GM18511 (cell line): ENCODE measurements at regions not wholly inside any gene's neighbourhood (a gene's known extent, or its start where the extent isn't known, plus 50 kb on each side); places are given as distances from the start of the nearest gene placed in this dataset.
"Not testable (repeated sequence)": the region's sequence is repeated elsewhere in the genome, so short reads cannot be mapped to it uniquely, and the experiment has no call there.

Source experiments
- ATAC-seq: cut with Tn5 transposase; IDR thresholded peaks from one replicate; pipeline ENCODE4 v1.9.1; 2021; ENCODE audit warnings: mild to moderate bottlenecking, moderate library complexity; ENCODE audit not compliant: unreplicated experiment

DNA sequence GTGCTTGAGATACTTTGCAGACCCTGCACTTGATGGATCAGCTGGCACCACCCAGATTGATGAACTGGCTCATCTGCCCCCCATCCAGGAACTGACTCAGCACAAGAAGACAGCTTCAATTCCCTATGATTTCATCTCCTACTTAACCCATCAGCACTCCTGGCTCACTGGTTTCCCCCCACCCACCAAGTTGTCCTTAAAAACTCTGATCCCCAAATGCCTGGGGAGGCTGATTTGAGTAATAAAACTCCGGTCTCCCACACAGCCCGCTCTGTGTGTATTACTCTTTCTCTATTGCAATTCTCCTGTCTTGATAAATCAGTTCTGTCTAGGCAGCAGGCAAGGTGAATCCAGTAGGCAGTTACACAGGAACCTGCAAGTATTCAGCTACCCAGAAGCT is 102.1 kb upstream of the TMTC4 start:
- not testable (repeated sequence) for ATAC-seq

- no peak for ATAC-seq
Measured at GRCh38 chr13:100773923-100774663, 99.5 kb upstream of the TMTC4 start.

GRCh38 chr13:100773429-100773828 is 98.8 kb upstream of the TMTC4 start:
- ATAC-seq = no peak

- no peak for ATAC-seq
Measured at GRCh38 chr13:100767192-100767591, 92.6 kb upstream of the TMTC4 start.

DNA sequence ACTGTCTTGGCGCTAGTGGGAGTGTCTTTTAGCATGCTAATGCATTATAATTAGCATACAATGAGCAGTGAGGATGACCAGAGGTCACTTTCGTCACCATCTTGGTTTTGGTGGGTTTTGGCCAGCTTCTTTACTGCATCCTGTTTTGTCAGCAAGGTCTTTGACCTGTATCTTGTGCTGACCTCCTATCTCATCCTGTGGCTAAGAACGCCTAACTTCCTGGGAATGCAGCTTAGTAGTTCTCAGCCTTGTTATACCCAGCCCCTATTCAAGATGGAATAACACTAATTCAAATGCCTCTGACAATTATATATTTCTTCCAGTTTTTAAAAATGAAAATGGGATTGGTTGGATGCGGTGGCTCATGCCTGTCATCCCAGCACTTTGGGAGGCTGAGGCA is 92.0 kb upstream of the TMTC4 start:
- ATAC-seq = not testable (repeated sequence)

GRCh38 chr13:100764937-100765336 is 90.3 kb upstream of the TMTC4 start:
- ATAC-seq = no peak

GRCh38 chr13:100762126-100762525 is 87.5 kb upstream of the TMTC4 start:
- not testable (repeated sequence) for ATAC-seq

- ATAC-seq = no peak
Measured at GRCh38 chr13:100755891-100756290, 81.3 kb upstream of the TMTC4 start.

DNA sequence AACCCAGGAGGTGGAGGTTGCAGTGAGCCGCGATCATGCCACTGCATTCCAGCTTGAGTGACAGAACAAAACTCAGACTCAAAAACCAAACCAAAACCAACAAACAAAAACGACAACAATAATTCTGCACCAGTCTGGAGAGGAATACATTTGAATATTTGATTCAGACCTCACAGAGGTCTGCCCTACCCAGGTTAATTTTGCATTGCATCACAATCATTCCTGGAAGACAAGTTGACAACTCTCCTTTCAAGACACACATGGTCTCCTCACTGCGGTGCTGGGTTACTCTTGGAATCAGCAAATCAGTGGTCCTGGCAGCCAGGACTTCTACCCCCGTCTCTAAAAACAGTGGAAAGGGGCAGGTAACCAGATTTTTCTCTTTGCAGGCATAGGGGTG is 79.9 kb upstream of the TMTC4 start:
- ATAC-seq = no peak

DNA sequence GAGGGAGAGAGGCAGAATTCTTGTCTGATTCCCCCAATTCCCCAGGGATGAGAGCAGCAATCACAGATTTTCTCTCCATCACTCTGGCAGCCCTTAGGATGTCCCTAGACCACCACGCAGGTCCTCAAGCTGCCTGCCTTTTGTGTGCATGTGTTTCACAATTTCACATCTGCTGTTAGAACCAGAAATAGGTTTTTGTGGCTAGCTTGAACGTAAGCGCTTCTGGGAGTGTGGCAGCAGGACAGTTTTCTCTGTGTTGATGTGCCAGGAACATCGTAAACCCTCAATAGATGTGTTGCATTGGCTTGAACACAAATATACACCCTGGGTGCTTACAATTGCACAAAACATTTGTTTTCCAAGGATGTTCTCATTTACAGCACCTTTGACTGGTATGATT is 78.8 kb upstream of the TMTC4 start:
- ATAC-seq = no peak

GRCh38 chr13:100751826-100752225 is 77.2 kb upstream of the TMTC4 start:
- ATAC-seq = no peak

DNA sequence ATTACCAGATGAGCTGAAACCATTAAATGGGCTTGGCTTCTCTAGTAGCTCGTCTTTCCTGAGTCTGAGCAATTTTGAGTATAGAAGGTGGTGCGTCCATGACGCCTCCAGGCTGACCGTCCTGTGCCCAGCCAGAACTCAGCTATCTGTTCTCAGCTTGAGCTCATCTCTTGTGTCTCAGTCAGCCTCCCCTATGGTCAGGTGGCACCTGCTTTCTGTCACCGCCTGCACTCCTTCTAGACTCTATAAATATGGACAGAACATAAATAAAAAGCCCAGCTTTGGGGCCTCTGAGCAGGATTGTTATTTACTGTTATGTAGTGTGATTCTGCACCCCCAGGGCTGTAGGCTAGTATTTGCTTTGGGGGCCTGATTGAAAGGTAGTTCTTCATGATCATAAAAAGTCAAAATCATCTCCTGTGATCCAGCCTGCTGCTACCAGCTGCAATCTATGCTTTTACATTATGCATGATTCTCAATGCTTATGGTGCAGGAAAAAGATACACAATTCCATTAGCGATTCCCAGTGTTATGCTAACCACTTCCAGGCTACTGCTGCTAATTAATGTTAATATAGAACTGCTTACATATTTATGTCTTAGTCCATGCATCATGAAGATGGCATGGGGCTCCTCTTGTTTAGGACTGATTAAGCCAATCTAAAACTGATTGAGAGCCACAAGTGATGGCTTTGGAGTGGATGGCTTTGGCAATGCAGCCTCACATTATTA is 72.5 kb upstream of the TMTC4 start:
- ATAC-seq = no peak

GRCh38 chr13:100738176-100738855 is 63.7 kb upstream of the TMTC4 start:
- ATAC-seq = no peak

DNA sequence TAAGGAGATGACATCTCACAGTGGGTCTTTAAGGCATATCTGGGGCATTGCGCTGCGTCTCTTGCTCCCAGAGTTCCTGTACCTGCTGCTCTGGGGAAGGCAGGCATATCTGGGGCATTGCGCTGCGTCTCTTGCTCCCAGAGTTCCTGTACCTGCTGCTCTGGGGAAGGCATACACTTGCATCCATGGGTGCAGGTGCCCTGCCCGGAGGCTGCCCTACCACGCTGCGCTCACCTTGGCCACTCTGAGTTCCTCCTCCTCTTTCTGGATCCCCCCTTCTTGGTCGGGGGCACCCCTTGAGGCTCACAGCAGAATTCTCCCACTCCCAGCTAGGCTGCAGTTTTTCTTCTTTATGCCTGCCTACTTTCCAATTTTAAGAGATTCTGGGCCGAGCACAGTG is 60.9 kb upstream of the TMTC4 start:
- no peak for ATAC-seq

GRCh38 chr13:100734194-100734720 is 59.7 kb upstream of the TMTC4 start:
- ATAC-seq = no peak

DNA sequence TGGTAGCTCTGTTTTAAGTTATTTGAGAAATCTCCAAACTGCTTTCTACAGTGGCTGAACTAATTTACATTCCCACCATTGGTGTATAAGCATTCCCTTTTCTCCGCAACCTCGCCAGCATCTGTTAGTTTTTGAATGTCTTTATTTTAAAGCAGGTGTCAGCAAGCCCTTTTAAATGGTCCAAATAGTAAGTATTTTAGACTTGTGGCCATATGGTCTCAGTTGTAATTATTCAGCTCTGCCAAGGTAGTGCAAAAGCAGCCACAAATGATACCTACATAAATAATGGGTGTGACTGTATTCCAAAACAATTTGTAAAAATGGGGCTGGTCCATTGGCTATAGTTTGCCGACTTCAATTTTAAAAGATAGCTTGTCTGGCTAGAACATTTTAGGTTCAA is 58.7 kb upstream of the TMTC4 start:
- no peak for ATAC-seq

GRCh38 chr13:100728201-100728600 is 53.6 kb upstream of the TMTC4 start:
- no peak for ATAC-seq

- ATAC-seq = no peak
Measured at GRCh38 chr13:100725472-100725871, 50.9 kb upstream of the TMTC4 start.

DNA sequence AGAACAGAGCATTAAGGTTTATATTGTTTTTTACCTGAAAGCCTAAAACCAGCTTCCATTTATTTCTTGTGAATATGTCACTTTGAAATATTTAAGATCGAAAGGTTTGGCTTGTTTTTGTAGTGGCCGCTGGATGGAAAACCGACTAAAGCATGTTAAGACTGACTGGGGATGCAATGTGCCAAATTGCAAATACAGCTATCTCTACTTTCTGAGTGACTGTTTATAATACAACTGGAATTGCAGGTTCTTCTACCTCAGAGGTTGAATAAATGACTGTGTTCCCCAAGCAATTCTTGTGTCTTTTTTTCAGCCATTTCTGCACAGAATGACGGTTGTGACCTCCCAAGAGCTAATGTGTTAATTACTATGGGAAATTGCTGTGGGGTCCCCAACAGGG is 50.0 kb upstream of the TMTC4 start:
- ATAC-seq = no peak
